Activated naive CD8-positive, alpha-beta T cell treated with anti-CD3 and anti-CD28 coated beads, Interleukin-2, amount 10 ng/mL, durations not matched to agents 7 days and 5 days (primary cell): ENCODE measurements at regions not wholly inside any gene's neighbourhood (a gene's known extent, or its start where the extent isn't known, plus 50 kb on each side); places are given as distances from the start of the nearest gene placed in this dataset.
"Not testable (repeated sequence)": the region's sequence is repeated elsewhere in the genome, so short reads cannot be mapped to it uniquely, and the experiment has no call there.

Experiments
- ATAC-seq: fragments of 150-1000 bp; cut with Tn5 transposase; one replicate; pipeline ENCODE4 v1.10.0; 2021; ENCODE audit warnings: low read depth, moderate library complexity
- POLR2A ChIA-PET: fragments of 350-600 bp; sonication (Branson Sonifier 250); formaldehyde crosslinking; loops from one replicate; lab custom pipeline; 2021; ENCODE audit warnings: antibody characterized with exemption; lab: Charles Lee
- DNase-seq: peaks from one replicate; pipeline ENCODE4 v3.0.0; 2021
- H3K27ac Mint-ChIP-seq: one replicate; pipeline ENCODE4 v1.8.0; 2022; ENCODE audit warnings: mild to moderate bottlenecking, mixed read lengths
- H3K27me3 Mint-ChIP-seq: one replicate; pipeline ENCODE4 v1.8.0; 2022; ENCODE audit warnings: mild to moderate bottlenecking, moderate library complexity, mixed read lengths
- H3K36me3 Mint-ChIP-seq: one replicate; pipeline ENCODE4 v1.8.0; 2021; ENCODE audit warnings: mild to moderate bottlenecking, mixed read lengths
- H3K4me1 Mint-ChIP-seq: one replicate; pipeline ENCODE4 v1.8.0; 2021; ENCODE audit warnings: mixed read lengths
- H3K4me3 Mint-ChIP-seq: one replicate; pipeline ENCODE4 v1.8.0; 2022; ENCODE audit warnings: mild to moderate bottlenecking, moderate library complexity, mixed read lengths
- H3K9me3 Mint-ChIP-seq: one replicate; pipeline ENCODE4 v1.8.0; 2021; ENCODE audit warnings: mixed read lengths

DNA sequence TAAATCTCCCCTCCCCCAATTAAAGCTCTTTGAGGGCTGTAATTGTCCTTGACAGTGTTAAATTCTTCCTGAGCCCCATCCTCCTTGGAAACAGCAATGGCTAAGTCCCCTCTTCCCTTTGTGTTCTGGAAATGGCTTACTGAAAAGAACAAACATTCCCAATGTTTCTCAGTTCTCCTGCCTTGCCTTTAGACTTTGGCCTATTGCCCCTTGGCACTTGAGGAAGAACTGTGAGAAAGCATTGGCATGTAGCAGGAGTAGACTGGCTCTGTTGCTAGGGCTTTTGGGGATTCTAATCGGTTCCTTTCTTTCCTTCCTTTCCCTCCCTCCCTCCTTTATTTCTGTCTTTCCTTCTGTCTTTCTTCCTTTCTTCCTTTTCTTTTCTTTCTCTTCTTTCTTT is 463.3 kb upstream of the PODXL start:
- Mint-ChIP-seq H3K9me3 (no peaks in the 10 kb centered on the region), H3K36me3 (no peaks in the 10 kb centered on the region), H3K27me3 (no peaks in the 10 kb centered on the region), H3K4me3 (no peak overlapping the region), H3K4me1 (no peaks in the 10 kb centered on the region), H3K27ac (no peak overlapping the region)
- DNase-seq = no peak
- no peak for ATAC-seq
- POLR2A ChIA-PET = no interaction called here

DNA sequence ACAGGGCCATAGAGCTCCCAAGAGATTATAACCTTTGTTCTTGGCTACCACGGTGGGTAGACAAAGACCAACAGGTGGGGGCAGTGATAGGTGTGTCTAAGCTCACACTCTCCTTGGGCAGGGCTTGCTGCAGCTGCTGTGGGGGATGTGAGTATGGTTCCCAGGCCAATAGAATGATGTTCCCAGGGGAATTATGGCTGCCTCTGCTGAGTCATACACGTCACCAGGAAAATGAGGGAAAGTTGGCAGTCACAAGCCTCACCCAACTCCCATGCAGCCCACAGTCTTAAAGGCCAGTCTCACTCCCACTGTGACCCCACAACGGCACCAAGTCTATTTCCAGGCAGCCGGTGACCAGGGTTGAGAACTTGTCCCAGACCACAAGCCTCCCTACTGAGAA is 453.4 kb upstream of the PODXL start:
- POLR2A ChIA-PET = no interaction called here
- H3K4me3 Mint-ChIP-seq = no peak overlapping the region
- no peak for DNase-seq
- no peaks in the 10 kb centered on the region for H3K36me3 Mint-ChIP-seq
- no peaks in the 10 kb centered on the region for H3K4me1 Mint-ChIP-seq
- no peak for ATAC-seq
- H3K9me3 Mint-ChIP-seq = peaks cover 3% of the 10 kb centered on the region
- no peak overlapping the region for H3K27ac Mint-ChIP-seq
- H3K27me3 Mint-ChIP-seq = peaks cover 5% of the 10 kb centered on the region

DNA sequence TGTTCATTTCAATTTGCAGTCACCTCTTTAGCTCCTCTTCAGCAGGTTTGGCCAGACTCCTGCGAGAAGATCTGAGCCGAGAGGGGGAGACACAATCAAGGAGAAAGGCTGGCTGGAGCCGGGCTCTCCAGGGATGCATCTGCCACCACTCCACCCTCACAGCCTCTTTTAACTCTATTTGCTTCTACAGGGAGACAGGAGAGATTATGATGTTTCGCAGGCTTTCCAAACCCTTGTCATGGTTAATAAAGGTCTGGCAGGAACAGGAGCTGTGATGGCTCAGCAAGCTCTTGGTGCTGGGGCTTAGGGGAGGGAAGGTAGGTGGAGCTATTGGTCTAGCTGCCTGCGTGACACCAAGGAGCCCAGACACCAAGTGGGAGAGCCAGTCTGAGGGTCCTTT is 448.1 kb upstream of the PODXL start:
- Mint-ChIP-seq H3K4me3 (no peak overlapping the region), H3K4me1 (no peaks in the 10 kb centered on the region), H3K36me3 (no peaks in the 10 kb centered on the region), H3K27me3 (peaks cover 8% of the 10 kb centered on the region), H3K9me3 (peaks cover 3% of the 10 kb centered on the region), H3K27ac (no peak overlapping the region)
- POLR2A ChIA-PET = no interaction called here
- ATAC-seq (no peak), DNase-seq (no peak)

DNA sequence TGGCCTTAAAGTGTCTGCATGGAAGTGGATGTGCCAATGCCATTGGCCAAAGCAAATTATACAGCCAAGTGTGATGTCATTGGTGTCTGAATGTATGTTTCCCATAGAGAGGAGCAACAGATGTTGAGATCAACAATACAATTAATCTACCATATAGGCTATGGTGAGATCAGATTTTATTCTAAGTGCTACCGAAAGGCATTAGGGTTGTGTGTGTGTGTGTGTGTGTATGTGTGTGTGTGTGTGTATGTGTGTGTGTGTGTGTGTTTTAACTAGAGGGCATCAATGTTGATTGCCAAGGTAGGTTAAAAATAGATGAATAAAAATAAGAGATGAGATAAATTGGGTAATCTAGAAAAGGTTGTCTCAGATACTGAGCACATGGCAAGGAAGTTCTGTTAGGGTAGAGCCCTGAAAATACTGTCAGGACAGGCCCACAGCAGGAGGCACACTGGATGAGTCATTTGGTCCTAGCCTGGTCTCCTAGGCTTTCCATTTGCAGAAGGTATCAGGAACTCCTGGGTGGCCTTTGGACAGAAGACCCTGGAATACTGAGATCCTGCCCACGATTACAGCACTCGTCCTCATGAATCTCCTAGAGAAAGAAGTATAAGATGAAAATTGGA is 446.0 kb upstream of the PODXL start:
- H3K27ac Mint-ChIP-seq = no peak overlapping the region
- ATAC-seq = no peak
- H3K36me3 Mint-ChIP-seq = no peaks in the 10 kb centered on the region
- no peak for DNase-seq
- H3K4me3 Mint-ChIP-seq = no peak overlapping the region
- no peaks in the 10 kb centered on the region for H3K4me1 Mint-ChIP-seq
- peaks cover 5% of the 10 kb centered on the region for H3K27me3 Mint-ChIP-seq
- POLR2A ChIA-PET = no interaction called here
- no peaks in the 10 kb centered on the region for H3K9me3 Mint-ChIP-seq

DNA sequence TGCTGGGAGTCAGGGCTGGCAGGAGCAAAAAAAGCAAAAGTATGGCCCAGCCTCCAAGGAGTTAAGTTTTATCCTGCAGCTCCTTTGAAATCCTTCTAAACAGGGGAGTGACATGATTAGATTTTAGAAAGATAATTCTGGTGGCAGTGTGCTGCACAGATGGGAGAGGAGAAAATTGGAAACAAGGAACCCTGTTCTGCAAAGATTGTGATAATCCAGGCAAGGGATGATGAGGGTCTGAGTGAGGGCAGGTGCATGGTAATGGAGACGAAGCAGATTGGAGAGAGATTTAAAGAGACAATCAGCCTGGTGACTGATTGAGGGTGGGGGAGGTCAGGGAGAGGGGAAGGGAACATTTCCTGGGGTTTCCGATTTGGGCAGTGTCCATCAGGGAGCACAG is 444.7 kb upstream of the PODXL start:
- POLR2A ChIA-PET = no interaction called here
- no peak overlapping the region for H3K4me3 Mint-ChIP-seq
- H3K4me1 Mint-ChIP-seq = no peaks in the 10 kb centered on the region
- H3K27me3 Mint-ChIP-seq = peaks cover 2% of the 10 kb centered on the region
- no peaks in the 10 kb centered on the region for H3K36me3 Mint-ChIP-seq
- H3K27ac Mint-ChIP-seq = no peak overlapping the region
- ATAC-seq (no peak), DNase-seq (no peak)
- no peaks in the 10 kb centered on the region for H3K9me3 Mint-ChIP-seq

DNA sequence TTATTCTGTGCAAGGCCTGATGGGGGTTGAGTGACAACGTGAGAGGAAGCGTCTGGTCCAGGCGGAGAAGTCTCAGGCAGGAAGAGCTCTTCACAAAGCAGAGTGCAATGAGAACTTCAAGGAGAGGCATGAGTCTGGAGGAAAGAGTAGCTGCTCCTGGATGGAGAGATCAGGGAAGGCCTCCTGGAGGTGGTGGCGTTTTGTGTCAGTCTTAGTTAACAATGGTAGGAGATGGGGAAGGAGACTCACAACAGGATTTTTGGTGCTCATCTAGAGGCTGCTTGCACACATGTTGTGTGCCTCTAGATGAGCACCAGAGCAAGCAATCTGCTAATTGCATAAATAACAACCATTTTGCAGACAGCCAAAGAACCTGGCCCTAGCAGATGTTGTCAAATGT is 442.8 kb upstream of the PODXL start:
- Mint-ChIP-seq H3K27me3 (peaks cover 2% of the 10 kb centered on the region), H3K4me1 (no peaks in the 10 kb centered on the region), H3K9me3 (no peaks in the 10 kb centered on the region), H3K36me3 (no peaks in the 10 kb centered on the region), H3K4me3 (no peak overlapping the region), H3K27ac (no peak overlapping the region)
- ATAC-seq = no peak
- POLR2A ChIA-PET = no interaction called here
- DNase-seq = no peak

DNA sequence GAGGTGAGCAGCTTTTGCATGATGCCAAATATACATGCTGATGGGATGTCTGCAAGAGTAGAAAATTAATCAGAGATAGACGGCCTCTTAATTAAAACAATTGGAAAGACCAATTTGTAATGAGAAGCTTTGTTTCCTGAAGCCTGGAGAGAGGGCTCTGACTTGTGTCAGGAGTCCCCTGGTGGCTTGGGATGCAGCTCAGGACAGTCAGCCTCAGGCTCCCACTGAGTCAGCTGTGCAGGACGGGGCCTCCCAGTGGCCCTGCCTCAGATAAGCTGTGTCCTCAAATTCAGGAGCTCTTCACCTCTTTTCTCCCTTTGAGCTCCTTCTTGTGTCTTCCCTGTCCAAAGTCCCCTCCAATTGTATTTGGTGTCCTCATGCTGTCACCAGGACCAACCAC is 438.9 kb upstream of the PODXL start:
- Mint-ChIP-seq H3K9me3 (peaks cover 1% of the 10 kb centered on the region), H3K27me3 (no peaks in the 10 kb centered on the region), H3K4me1 (no peaks in the 10 kb centered on the region), H3K4me3 (no peak overlapping the region), H3K36me3 (no peaks in the 10 kb centered on the region), H3K27ac (no peak overlapping the region)
- POLR2A ChIA-PET = no interaction called here
- ATAC-seq = no peak
- DNase-seq = no peak

DNA sequence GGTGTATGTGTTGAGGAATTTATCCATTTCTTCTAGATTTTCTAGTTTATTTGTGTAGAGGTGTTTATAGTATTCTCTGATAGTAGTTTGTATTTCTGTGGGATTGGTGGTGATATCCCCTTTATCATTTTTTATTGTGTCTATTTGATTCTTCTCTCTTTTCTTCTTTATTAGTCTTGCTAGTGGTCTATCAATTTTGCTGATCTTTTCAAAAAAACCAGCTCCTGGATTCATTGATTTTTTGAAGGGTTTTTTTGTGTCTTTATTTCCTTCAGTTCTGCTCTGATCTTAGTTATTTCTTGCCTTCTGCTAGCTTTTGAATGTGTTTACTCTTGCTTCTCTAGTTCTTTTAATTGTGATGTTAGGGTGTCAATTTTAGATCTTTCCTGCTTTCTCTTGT is 424.6 kb upstream of the PODXL start:
- DNase-seq, H3K9me3 Mint-ChIP-seq, H3K4me1 Mint-ChIP-seq, H3K36me3 Mint-ChIP-seq, ATAC-seq, H3K4me3 Mint-ChIP-seq, POLR2A ChIA-PET, H3K27ac Mint-ChIP-seq, H3K27me3 Mint-ChIP-seq: not testable (repeated sequence)

DNA sequence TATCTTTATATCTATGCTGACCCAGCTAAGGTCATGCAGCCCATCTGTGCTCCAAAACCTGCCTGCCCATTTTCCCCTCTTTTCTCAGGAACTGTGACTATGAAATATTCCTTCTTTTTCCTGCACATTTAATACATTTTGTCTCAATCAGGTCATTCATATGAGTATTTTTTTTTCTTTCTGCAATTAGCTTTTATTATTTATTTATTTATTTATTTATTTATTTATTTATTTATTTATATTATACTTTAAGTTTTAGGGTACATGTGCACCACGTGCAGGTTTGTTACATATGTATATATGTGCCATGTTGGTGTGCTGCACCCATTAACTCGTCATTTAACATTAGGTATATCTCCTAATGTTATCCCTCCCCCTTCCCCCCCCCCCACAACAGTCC is 421.7 kb upstream of the PODXL start:
- H3K9me3 Mint-ChIP-seq, H3K27me3 Mint-ChIP-seq, H3K4me1 Mint-ChIP-seq, H3K27ac Mint-ChIP-seq, ATAC-seq, H3K4me3 Mint-ChIP-seq, POLR2A ChIA-PET, DNase-seq, H3K36me3 Mint-ChIP-seq: not testable (repeated sequence)

DNA sequence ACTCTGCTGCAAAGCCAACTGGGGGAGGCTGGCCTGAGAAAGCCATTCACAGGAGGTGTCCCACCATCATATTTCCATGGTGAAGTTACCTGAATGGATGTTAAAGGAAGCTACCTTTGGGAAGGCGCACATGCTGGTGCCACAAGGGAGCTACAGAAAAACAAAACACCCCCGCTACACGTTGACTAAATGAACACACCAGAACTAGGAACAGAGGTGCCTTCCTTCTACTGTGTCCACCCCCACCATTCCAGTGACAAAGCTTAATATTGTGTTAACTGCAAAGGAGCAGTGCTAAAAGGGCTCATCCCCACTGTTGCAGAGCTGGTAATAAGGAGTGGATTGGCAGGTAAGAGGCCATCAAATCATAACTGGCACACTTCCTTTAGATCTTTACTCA is 420.0 kb upstream of the PODXL start:
- H3K27ac Mint-ChIP-seq = no peak overlapping the region
- H3K27me3 Mint-ChIP-seq = no peaks in the 10 kb centered on the region
- no peaks in the 10 kb centered on the region for H3K4me1 Mint-ChIP-seq
- ATAC-seq = no peak
- no peak overlapping the region for H3K4me3 Mint-ChIP-seq
- peaks cover under 1% of the 10 kb centered on the region for H3K9me3 Mint-ChIP-seq
- DNase-seq = no peak
- POLR2A ChIA-PET = no interaction called here
- no peaks in the 10 kb centered on the region for H3K36me3 Mint-ChIP-seq

DNA sequence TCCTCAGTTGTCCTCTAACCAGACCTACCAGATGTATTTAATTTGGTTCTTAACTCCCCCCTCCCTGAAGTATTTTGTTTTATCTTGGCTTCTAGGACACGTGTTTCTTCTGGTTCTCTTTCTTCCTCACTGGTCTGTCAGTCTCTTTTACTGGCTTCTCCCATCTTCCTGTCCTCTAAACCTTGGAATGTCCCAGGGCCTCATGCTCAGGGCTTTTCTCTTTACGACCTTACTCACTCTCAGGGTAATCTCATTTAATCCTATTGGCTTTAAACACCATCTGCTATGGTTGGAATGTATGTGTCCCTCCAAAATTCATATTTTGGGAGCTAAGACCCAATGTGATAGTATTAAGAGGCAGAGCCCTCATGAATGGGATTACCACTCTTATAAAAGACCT is 418.2 kb upstream of the PODXL start:
- ATAC-seq = no peak
- Mint-ChIP-seq H3K36me3 (no peaks in the 10 kb centered on the region), H3K9me3 (no peaks in the 10 kb centered on the region), H3K4me3 (no peak overlapping the region), H3K27ac (no peak overlapping the region), H3K4me1 (peaks cover 1% of the 10 kb centered on the region), H3K27me3 (peaks cover 5% of the 10 kb centered on the region)
- DNase-seq = no peak
- POLR2A ChIA-PET = no interaction called here

DNA sequence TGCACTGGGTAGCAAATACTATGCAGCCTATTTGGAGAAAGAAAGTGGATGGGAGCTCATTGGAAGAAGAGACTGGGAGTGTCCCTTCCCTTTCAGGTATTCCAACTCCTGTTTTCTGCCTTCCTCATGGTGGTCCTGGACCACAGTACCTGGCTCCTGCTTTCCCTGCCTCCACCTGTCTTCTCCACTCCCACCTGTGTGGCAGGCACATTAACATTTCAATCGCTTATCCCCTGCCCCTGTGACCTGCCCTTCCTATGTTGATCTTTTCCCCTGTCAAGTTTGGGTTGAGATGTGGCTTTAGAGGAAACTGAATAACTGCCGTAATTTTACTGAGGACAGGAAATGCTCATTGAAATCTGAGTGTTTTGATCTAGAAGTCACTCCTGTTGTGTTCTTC is 415.8 kb upstream of the PODXL start:
- DNase-seq (no peak), ATAC-seq (no peak)
- Mint-ChIP-seq H3K27ac (no peak overlapping the region), H3K4me3 (no peak overlapping the region), H3K4me1 (peaks cover 1% of the 10 kb centered on the region), H3K27me3 (peaks cover 12% of the 10 kb centered on the region), H3K36me3 (no peaks in the 10 kb centered on the region), H3K9me3 (no peaks in the 10 kb centered on the region)
- POLR2A ChIA-PET = no interaction called here

DNA sequence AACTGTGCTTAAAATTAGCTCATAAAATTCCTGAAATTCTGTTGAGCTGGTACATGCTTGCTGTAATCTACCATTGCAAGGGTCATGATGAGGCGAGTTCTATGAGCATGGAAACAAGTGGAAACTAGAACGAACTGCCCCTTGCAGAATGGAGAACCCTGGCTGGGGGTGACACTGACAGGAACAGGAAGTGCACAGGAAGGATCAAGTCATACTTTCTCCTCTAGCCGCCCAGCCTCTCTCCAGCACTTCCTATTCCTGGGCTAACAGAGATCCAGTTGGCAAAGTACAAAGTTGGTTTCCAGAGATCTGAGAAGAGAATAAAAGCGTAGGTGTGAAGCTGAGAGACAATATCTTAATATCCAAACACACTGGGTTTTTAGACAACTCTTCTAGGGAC is 414.2 kb upstream of the PODXL start:
- Mint-ChIP-seq H3K4me1 (peaks cover 1% of the 10 kb centered on the region), H3K9me3 (no peaks in the 10 kb centered on the region), H3K36me3 (no peaks in the 10 kb centered on the region), H3K27me3 (peaks cover 15% of the 10 kb centered on the region), H3K4me3 (no peak overlapping the region), H3K27ac (no peak overlapping the region)
- DNase-seq (no peak), ATAC-seq (no peak)
- POLR2A ChIA-PET = no interaction called here

DNA sequence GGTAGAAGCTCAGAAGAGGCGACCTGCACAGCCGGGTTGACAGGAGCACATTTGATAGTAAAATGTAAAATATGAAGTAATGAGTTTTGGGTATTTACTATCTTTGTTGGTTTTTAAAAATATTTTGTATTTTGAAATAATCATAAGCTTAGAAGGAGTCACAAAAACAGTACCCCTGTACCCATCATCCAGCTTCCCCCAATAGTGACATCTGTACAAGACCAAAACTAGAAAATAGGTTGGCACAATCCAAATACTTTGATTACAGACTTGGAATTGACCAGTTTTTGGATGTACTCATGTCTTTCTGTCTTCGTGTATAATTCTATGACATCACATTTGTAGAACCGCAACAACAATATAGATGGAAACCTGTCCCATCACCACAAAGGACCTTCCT is 413.1 kb upstream of the PODXL start:
- no peaks in the 10 kb centered on the region for H3K36me3 Mint-ChIP-seq
- peaks cover 1% of the 10 kb centered on the region for H3K4me1 Mint-ChIP-seq
- no peak overlapping the region for H3K4me3 Mint-ChIP-seq
- H3K27me3 Mint-ChIP-seq = peaks cover 17% of the 10 kb centered on the region
- DNase-seq (no peak), ATAC-seq (no peak)
- H3K27ac Mint-ChIP-seq = no peak overlapping the region
- no peaks in the 10 kb centered on the region for H3K9me3 Mint-ChIP-seq
- POLR2A ChIA-PET = no interaction called here

DNA sequence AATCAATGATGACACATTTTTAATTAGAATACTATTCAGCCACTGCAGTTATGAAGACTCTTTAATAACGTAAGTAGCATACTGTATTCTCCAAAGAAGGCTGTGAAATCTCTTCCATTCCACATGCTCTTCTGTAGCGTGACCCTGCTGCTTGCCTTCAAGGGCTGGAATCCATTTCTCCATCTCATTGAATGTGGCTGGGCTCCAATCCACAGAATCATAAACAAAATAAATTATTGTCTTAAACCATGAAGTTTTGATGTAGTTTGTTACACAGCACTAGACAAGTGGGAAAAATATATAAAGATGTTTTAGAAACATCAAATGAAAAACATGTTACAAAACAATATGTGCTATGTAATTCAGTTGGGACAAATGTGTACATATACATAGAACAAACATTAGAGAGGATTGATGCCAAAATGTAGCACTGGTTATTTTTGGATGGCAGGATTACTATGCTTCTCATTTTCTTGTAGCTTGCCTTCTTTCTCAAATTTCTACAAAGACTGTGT is 410.8 kb upstream of the PODXL start:
- no peaks in the 10 kb centered on the region for H3K36me3 Mint-ChIP-seq
- H3K27ac Mint-ChIP-seq = no peak overlapping the region
- H3K9me3 Mint-ChIP-seq = no peaks in the 10 kb centered on the region
- no peak for DNase-seq
- peaks cover 1% of the 10 kb centered on the region for H3K4me1 Mint-ChIP-seq
- peaks cover 19% of the 10 kb centered on the region for H3K27me3 Mint-ChIP-seq
- H3K4me3 Mint-ChIP-seq = no peak overlapping the region
- POLR2A ChIA-PET = no interaction called here
- no peak for ATAC-seq
